ENCODE measurements at regions not wholly inside any gene's neighbourhood (a gene's known extent, or its start where the extent isn't known, plus 50 kb on each side); places are given as distances from the start of the nearest gene placed in this dataset.

DNA sequence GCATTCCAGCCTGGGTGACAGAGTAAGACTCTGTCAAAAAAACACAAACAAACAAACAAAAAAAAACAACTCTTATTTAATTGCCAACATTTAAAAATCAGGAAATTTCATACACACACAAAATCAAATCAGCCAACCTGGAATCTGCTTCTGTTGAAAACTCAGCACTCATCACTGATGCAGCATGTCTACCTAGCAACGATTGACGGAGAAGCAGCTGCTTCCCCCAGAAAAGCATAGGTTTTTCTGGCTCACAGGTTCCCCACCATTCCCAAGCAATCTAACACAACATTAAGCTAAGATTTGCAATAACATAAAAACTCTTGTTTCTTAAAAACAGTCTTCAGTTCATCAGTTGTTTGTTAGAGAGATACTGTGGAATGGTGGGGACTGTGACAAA, 143.6 kb downstream of the DHX15 start:
- Mint-ChIP-seq H3K27me3 (ENCODE audit: low read depth in 3 of 3) (peaks cover 1 to 3% (median 2%) of the 10 kb centered on the region in 3 donors), H3K27ac (no peak overlapping the region), H3K36me3 (no peaks in the 10 kb centered on the region), H3K4me3 (no peak overlapping the region), H3K9me3 (peaks cover 0 to 1% (median 0%) of the 10 kb centered on the region in 6 donors), H3K4me1 (no peaks in the 10 kb centered on the region)
- no peak for DNase-seq

- Mint-ChIP-seq H3K9me3 (peaks cover 0 to 1% (median 0%) of the 10 kb centered on the region in 6 donors), H3K4me1 (no peaks in the 10 kb centered on the region), H3K27me3 (ENCODE audit: low read depth in 3 of 3) (peaks cover 1 to 10% (median 10%) of the 10 kb centered on the region in 3 donors), H3K27ac (no peak overlapping the region), H3K4me3 (no peak overlapping the region), H3K36me3 (no peaks in the 10 kb centered on the region)
- no peak for DNase-seq
Observed at GRCh38 chr4:24434241-24434640, 150.1 kb downstream of the DHX15 start.

DNA sequence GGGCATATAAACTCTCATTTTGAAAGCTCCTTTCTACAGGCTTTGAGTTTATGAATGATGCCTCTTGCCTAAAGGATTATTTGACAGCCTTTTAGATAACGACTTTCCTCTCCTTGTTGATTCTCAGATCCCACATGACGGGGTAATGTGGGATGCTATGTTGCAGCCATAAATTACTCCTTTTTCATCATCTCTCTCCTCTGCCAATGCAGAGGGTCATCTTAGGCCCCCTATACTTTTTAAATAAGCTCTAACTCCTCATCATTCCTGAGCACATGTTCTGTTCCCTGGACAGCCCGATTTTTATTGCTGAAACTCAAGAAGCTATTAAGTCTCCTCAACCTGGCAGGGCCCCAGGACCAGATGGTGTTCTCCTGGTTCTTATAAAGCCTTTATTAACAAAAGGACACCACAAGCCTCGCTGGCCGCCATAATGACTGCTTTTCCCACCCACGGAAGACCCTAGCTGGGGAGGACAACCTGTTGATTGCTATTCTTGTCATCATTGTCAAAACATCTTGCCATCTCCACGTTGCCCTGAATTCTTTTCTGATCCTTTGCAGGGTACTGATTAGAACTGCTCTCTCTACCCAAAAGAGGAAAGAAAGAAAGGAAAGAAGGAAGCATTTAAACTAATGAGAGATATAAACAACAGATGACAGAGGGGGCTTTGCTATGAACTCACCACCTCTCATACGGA, 150.7 kb downstream of the DHX15 start:
- Mint-ChIP-seq H3K9me3 (peaks cover 0 to 1% (median 0%) of the 10 kb centered on the region in 6 donors), H3K4me3 (no peak overlapping the region), H3K36me3 (no peaks in the 10 kb centered on the region), H3K27me3 (ENCODE audit: low read depth in 3 of 3) (peaks cover 1 to 10% (median 10%) of the 10 kb centered on the region in 3 donors), H3K4me1 (no peaks in the 10 kb centered on the region), H3K27ac (no peak overlapping the region)
- DNase-seq = no peak

DNA sequence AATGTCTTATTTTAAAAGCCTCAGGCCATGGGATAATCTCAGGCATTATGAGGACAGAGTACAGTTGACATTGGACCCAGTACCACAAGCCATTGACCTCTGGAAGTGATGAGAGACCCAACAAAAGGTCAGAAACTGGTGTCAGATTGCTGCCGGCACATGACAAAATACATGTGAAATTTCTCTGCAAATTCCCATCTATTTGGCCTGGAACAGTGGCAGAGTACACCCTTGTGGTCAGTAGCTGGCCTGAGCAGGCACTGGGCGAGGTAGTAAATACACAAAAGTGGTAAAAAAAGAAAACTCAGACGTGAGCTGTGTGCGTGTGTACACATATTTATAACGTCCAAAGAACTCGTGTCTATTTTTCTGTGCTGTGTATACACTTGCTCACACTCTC, 155.5 kb downstream of the DHX15 start:
- DNase-seq = no peak
- Mint-ChIP-seq H3K36me3 (no peaks in the 10 kb centered on the region), H3K9me3 (peaks cover 0 to 3% (median 0%) of the 10 kb centered on the region in 6 donors), H3K4me1 (no peaks in the 10 kb centered on the region), H3K27me3 (ENCODE audit: low read depth in 3 of 3) (peaks cover 0 to 5% (median 3%) of the 10 kb centered on the region in 3 donors), H3K27ac (no peak overlapping the region), H3K4me3 (no peak overlapping the region)

DNA sequence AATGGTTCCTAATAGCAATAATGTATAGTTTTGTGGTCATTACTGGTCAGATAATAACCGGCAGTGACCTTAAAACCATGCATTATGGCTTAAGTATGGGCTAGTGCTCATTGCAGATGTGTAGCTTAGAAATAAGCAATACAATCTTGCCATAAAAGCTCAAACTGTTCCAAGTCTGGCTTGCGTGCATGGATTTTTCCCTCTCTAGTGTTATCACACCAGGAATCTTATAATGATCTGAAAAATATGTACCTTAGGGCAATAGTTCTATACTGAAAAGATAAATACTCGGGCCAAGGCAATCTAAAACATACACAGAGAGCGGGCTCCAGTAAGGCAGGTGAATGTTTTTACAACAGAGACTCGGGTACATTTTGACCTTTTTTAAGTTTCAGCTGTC, 157.8 kb downstream of the DHX15 start:
- H3K36me3 Mint-ChIP-seq = no peaks in the 10 kb centered on the region
- DNase-seq = no peak
- peaks cover 0 to 3% (median 0%) of the 10 kb centered on the region in 6 donors for H3K9me3 Mint-ChIP-seq
- peaks cover 0 to 6% (median 3%) of the 10 kb centered on the region in 3 donors for H3K27me3 Mint-ChIP-seq (ENCODE audit: low read depth in 3 of 3)
- H3K4me3 Mint-ChIP-seq = no peak overlapping the region
- no peaks in the 10 kb centered on the region for H3K4me1 Mint-ChIP-seq
- no peak overlapping the region for H3K27ac Mint-ChIP-seq

GRCh38 chr4:24425863-24426262, 158.5 kb downstream of the DHX15 start:
- H3K36me3 Mint-ChIP-seq = no peaks in the 10 kb centered on the region
- H3K27me3 Mint-ChIP-seq (ENCODE audit: low read depth in 3 of 3) = peaks cover 0 to 6% (median 3%) of the 10 kb centered on the region in 3 donors
- peaks cover 0 to 3% (median 0%) of the 10 kb centered on the region in 6 donors for H3K9me3 Mint-ChIP-seq
- no peaks in the 10 kb centered on the region for H3K4me1 Mint-ChIP-seq
- H3K4me3 Mint-ChIP-seq = no peak overlapping the region
- no peak overlapping the region for H3K27ac Mint-ChIP-seq
- no peak for DNase-seq

- peaks cover 0 to 6% (median 2%) of the 10 kb centered on the region in 3 donors for H3K27me3 Mint-ChIP-seq (ENCODE audit: low read depth in 3 of 3)
- H3K4me1 Mint-ChIP-seq = peaks cover 0 to 5% of the 10 kb centered on the region in 2 donors
- H3K4me3 Mint-ChIP-seq = no peak overlapping the region
- DNase-seq = no peak
- H3K27ac Mint-ChIP-seq = no peak overlapping the region
- H3K9me3 Mint-ChIP-seq = peaks cover 0 to 3% (median 0%) of the 10 kb centered on the region in 6 donors
- H3K36me3 Mint-ChIP-seq = no peaks in the 10 kb centered on the region
Observed at GRCh38 chr4:24423670-24424069, 160.7 kb downstream of the DHX15 start.

DNA sequence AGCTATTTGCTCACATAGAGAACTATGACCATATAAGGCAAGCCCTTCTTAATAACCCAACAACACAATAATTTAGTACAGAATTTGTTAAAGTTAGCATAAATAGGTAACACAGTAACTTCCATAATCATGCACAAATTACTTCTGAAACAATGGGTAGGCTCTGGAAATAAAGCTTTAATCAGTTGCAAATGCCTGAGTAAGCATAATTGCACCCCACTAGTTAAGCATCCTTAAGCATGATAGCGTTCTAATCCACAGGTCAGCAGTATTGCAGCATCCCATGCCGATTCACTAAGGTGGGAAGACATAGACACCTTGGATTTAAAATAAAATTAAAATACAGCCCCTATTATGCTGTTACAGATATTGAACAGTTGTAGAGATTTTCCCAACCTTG, 161.7 kb downstream of the DHX15 start:
- H3K36me3 Mint-ChIP-seq = no peaks in the 10 kb centered on the region
- H3K27me3 Mint-ChIP-seq (ENCODE audit: low read depth in 3 of 3) = peaks cover 0 to 3% (median 2%) of the 10 kb centered on the region in 3 donors
- no peak overlapping the region for H3K27ac Mint-ChIP-seq
- no peak overlapping the region for H3K4me3 Mint-ChIP-seq
- no peak for DNase-seq
- H3K4me1 Mint-ChIP-seq = peaks cover 0 to 5% of the 10 kb centered on the region in 2 donors
- peaks cover 0 to 3% (median 0%) of the 10 kb centered on the region in 6 donors for H3K9me3 Mint-ChIP-seq

DNA sequence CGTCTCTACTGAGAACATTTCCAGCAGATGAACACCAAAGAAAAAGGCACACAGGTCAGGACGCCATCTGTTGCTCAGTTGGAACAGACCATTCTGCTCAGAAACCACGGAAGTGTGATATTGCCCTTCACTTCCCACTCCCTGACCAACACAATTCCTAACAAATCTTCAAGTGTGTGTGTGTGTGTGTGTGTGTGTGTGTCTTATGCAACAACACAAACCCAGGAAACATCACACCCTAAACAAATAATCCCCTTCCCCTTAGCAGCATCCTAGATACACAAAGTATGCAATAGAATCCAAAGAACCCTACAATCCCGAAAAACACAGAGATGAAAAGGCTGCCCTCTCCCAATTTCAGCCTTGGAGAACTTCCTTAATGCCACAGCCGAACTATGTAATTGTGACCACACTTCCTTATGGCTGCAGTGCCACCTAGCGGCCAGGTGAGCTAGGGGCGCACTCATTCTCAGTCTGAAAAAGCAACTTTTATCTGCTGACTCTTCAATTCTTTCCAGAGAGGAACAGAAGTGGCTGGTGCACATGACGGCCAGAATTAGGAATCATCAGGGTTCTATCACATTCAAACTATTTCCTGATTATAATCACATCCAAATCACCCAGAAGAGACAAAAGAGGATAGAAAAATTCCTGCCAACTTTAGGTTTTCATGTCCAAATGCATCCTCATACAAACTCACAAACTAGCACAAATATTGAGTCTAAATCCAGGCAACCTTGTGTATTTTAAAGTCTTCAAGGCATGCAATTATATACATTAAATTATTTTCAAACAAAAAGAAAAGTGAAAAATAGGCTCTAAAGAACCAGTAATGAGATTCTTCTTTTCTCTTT, 164.9 kb downstream of the DHX15 start:
- no peak overlapping the region for H3K4me3 Mint-ChIP-seq
- peaks cover 0 to 5% of the 10 kb centered on the region in 2 donors for H3K4me1 Mint-ChIP-seq
- DNase-seq = peak in 2 of 3 donors; percentile 9 to 15

GRCh38 chr4:24417206-24417605, 167.1 kb downstream of the DHX15 start:
- Mint-ChIP-seq H3K4me3 (no peak overlapping the region), H3K27ac (no peak overlapping the region), H3K9me3 (peaks cover 0 to 2% (median 0%) of the 10 kb centered on the region in 6 donors), H3K27me3 (ENCODE audit: low read depth in 3 of 3) (peaks cover 2 to 3% (median 2%) of the 10 kb centered on the region in 3 donors), H3K36me3 (no peaks in the 10 kb centered on the region), H3K4me1 (peaks cover 0 to 5% of the 10 kb centered on the region in 2 donors)
- no peak for DNase-seq

More for the DNA sequence above, 164.9 kb downstream of the DHX15 start:
- no peak overlapping the region for H3K27ac Mint-ChIP-seq
- no peaks in the 10 kb centered on the region for H3K36me3 Mint-ChIP-seq
- peaks cover 1 to 3% (median 2%) of the 10 kb centered on the region in 3 donors for H3K27me3 Mint-ChIP-seq (ENCODE audit: low read depth in 3 of 3)
- H3K9me3 Mint-ChIP-seq = no peaks in the 10 kb centered on the region

GRCh38 chr4:24416293-24416692, 168.1 kb downstream of the DHX15 start:
- no peak for DNase-seq
- no peak overlapping the region for H3K27ac Mint-ChIP-seq
- no peak overlapping the region for H3K4me3 Mint-ChIP-seq
- peaks cover 2 to 3% (median 2%) of the 10 kb centered on the region in 3 donors for H3K27me3 Mint-ChIP-seq (ENCODE audit: low read depth in 3 of 3)
- peaks cover 0 to 2% (median 0%) of the 10 kb centered on the region in 6 donors for H3K9me3 Mint-ChIP-seq
- peaks cover 0 to 5% of the 10 kb centered on the region in 2 donors for H3K4me1 Mint-ChIP-seq
- H3K36me3 Mint-ChIP-seq = no peaks in the 10 kb centered on the region

GRCh38 chr4:24413311-24413784, 171.0 kb downstream of the DHX15 start:
- DNase-seq = no peak
- Mint-ChIP-seq H3K4me1 (no peaks in the 10 kb centered on the region), H3K9me3 (peaks cover 0 to 2% (median 0%) of the 10 kb centered on the region in 6 donors), H3K36me3 (no peaks in the 10 kb centered on the region), H3K27me3 (ENCODE audit: low read depth in 3 of 3) (peaks cover 2 to 3% (median 2%) of the 10 kb centered on the region in 3 donors), H3K4me3 (no peak overlapping the region), H3K27ac (no peak overlapping the region)

DNA sequence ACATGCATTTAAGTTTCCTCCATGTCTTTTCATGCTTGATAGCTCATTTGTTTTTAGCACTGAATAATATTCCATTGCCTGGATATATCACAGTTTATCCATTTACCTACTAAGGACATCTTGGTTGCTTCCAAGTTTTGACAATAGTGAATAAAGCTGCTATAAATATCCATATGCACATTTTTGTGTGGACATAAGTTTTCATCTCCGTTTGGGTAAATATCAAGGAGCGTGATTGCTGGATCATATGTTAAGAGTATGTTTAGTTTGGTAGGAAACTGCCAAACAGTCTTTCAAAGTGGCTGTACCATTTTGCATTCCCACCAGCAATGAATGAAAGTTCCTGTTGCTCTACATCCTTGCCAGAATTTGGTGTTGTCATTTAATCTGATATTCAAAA, 172.5 kb downstream of the DHX15 start:
- DNase-seq = no peak
- no peaks in the 10 kb centered on the region for H3K4me1 Mint-ChIP-seq
- H3K27me3 Mint-ChIP-seq (ENCODE audit: low read depth in 3 of 3) = peaks cover 2 to 3% (median 2%) of the 10 kb centered on the region in 3 donors
- H3K9me3 Mint-ChIP-seq = peaks cover 0 to 2% (median 0%) of the 10 kb centered on the region in 6 donors
- no peaks in the 10 kb centered on the region for H3K36me3 Mint-ChIP-seq
- no peak overlapping the region for H3K4me3 Mint-ChIP-seq
- no peak overlapping the region for H3K27ac Mint-ChIP-seq

DNA sequence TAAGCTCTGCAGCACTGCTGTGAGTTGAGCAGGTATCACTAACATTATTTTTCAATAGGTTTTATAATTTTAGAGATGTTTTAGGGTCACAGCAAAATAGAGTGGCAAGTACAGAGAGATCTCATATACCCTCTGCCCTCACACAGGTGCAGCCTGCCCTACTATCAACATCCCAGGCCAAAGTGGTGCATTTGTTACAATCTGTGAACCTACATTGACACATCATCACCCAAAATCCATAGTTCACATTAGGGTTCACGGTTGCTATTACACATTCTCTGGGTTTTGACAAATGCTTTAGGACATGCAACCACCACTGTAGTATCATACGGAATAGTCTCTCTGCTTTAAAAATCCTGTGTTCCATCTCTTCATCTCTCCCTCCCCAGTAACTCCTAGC, 173.1 kb downstream of the DHX15 start:
- Mint-ChIP-seq H3K27me3 (ENCODE audit: low read depth in 3 of 3) (peaks cover 2 to 3% (median 2%) of the 10 kb centered on the region in 3 donors), H3K4me3 (no peak overlapping the region), H3K4me1 (no peaks in the 10 kb centered on the region), H3K27ac (no peak overlapping the region), H3K36me3 (no peaks in the 10 kb centered on the region), H3K9me3 (peaks cover 0 to 2% (median 0%) of the 10 kb centered on the region in 6 donors)
- no peak for DNase-seq
